ENCODE measurements at regions not wholly inside any gene's neighbourhood (a gene's known extent, or its start where the extent isn't known, plus 50 kb on each side); places are given as distances from the start of the nearest gene placed in this dataset.
"Not testable (repeated sequence)": the region's sequence is repeated elsewhere in the genome, so short reads cannot be mapped to it uniquely, and the experiment has no call there.

- not testable (repeated sequence) for DNase-seq
Observed at GRCh38 chr7:142435606-142436005, 177.7 kb upstream of the PRSS58 start.

GRCh38 chr7:142434666-142435167 is 176.9 kb upstream of the PRSS58 start:
- DNase-seq: no peak

GRCh38 chr7:142434133-142434532 is 176.3 kb upstream of the PRSS58 start:
- not testable (repeated sequence) for DNase-seq

- no peak for DNase-seq
Observed at GRCh38 chr7:142432377-142432776, 174.5 kb upstream of the PRSS58 start.

- DNase-seq: no peak
Observed at GRCh38 chr7:142431491-142431890, 173.6 kb upstream of the PRSS58 start.

GRCh38 chr7:142428094-142428493 is 170.2 kb upstream of the PRSS58 start:
- DNase-seq: no peak

GRCh38 chr7:142425281-142425680 is 167.4 kb upstream of the PRSS58 start:
- no peak for DNase-seq

GRCh38 chr7:142422621-142423020 is 164.8 kb upstream of the PRSS58 start:
- no peak for DNase-seq

- DNase-seq: no peak
Observed at GRCh38 chr7:142420554-142421362, 162.9 kb upstream of the PRSS58 start.

- no peak for DNase-seq
Observed at GRCh38 chr7:142418326-142418725, 160.5 kb upstream of the PRSS58 start.

- DNase-seq: no peak
Observed at GRCh38 chr7:142414915-142415314, 157.1 kb upstream of the PRSS58 start.

GRCh38 chr7:142414135-142414534 is 156.3 kb upstream of the PRSS58 start:
- no peak for DNase-seq

GRCh38 chr7:142413280-142414000 is 155.6 kb upstream of the PRSS58 start:
- DNase-seq: no peak

GRCh38 chr7:142412551-142413193 is 154.8 kb upstream of the PRSS58 start:
- DNase-seq: no peak

GRCh38 chr7:142409471-142409870 is 151.6 kb upstream of the PRSS58 start:
- DNase-seq: no peak

GRCh38 chr7:142408794-142409193 is 150.9 kb upstream of the PRSS58 start:
- no peak for DNase-seq

- DNase-seq: no peak
Observed at GRCh38 chr7:142407939-142408570, 150.2 kb upstream of the PRSS58 start.

GRCh38 chr7:142405122-142405765 is 147.4 kb upstream of the PRSS58 start:
- no peak for DNase-seq

- DNase-seq: no peak
Observed at GRCh38 chr7:142401951-142402350, 144.1 kb upstream of the PRSS58 start.

- no peak for DNase-seq
Observed at GRCh38 chr7:142400042-142400533, 142.2 kb upstream of the PRSS58 start.

- no peak for DNase-seq
Observed at GRCh38 chr7:142391191-142391992, 133.5 kb upstream of the PRSS58 start.

Data from GOT3 (cell line).